GM19452 (cell line): ENCODE measurements at regions not wholly inside any gene's neighbourhood (a gene's known extent, or its start where the extent isn't known, plus 50 kb on each side); places are given as distances from the start of the nearest gene placed in this dataset.
"Not testable (repeated sequence)": the region's sequence is repeated elsewhere in the genome, so short reads cannot be mapped to it uniquely, and the experiment has no call there.

Experiments
- ATAC-seq: cut with Tn5 transposase; IDR thresholded peaks from one replicate; pipeline ENCODE4 v1.9.1; 2021; ENCODE audit not compliant: unreplicated experiment

- ATAC-seq = no peak
These were observed 631.8 kb upstream of the SLC10A2 start for GRCh38 chr13:103698000-103698399.

DNA sequence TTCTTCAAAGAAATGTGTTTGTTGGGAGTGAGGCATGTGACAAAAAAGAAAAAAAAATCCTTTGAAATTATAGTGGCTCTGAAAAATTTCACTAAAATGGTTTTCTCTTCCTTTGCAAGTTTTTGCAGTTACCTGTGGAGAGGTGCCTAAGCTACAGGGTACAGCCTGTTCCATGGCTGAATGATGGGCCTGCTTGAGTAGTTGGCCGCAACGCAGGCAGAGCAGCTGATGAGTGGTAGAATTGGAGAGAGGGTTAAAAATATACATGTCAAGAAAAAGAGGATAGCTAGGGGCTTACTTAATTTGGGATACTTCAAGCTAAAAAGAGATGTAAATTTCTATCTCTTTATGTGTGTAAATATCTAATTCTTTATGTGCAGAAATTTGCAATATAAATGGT lies 629.1 kb upstream of the SLC10A2 start:
- ATAC-seq = no peak

DNA sequence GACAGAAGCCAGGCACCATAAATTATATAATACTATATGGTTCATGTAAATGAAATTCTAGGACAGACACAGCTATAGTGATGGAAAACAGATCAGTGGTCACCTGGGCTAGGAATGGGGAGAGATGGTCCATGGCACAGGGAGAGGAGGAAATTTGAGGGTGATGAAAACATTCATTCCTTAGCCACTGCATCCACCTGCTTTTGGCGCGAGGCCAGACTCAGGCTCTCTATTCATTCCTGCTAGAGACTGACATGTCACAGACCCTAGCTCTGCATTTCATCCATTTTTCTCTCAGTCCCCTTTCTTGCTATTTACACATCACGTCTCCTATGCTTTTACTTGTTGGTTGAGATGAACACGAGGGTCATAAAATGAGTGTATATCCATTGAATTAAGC lies 628.3 kb upstream of the SLC10A2 start:
- ATAC-seq = no peak

- ATAC-seq = no peak
These were observed 627.8 kb upstream of the SLC10A2 start for GRCh38 chr13:103694033-103694432.

- ATAC-seq = no peak
These were observed 626.2 kb upstream of the SLC10A2 start for GRCh38 chr13:103692442-103692841.

DNA sequence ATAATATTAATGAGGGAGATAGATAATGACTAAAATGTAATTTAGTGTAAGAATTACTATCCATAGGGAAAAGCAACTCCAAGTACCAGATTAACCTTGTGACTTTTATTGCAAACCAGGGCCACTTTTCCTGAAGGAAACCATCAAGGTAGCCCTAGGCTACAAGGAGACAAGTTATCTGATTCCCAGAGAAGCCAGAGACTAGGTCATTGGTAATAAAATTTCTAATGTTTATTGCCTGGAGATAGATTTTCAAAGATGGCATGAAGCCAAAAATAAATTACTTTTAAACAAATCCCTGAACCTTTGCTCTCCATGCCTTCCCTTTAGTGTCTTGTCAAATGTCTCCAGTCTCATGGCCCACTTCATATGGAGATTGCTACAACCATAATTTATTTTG lies 610.1 kb upstream of the SLC10A2 start:
- no peak for ATAC-seq

DNA sequence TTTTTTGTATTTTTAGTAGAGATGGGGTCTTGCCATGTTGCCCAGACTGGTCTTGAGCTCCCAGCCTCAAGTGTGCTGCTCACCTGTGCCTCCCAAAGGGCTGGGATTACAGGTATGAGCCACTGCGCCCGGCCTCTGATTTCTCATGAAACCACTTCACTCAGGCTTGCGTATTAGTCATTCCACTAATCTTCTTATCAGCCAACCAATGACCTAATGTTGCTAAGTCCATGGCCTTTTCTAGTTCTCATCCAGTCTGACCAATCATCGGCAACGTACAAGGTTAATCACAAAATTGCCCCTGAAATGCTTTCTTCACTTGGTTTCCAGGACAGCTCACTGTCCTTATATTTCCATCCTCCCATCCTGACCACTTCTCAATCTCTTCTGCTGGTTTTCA lies 605.3 kb upstream of the SLC10A2 start:
- ATAC-seq = no peak

GRCh38 chr13:103663996-103664395 lies 597.8 kb upstream of the SLC10A2 start:
- no peak for ATAC-seq

DNA sequence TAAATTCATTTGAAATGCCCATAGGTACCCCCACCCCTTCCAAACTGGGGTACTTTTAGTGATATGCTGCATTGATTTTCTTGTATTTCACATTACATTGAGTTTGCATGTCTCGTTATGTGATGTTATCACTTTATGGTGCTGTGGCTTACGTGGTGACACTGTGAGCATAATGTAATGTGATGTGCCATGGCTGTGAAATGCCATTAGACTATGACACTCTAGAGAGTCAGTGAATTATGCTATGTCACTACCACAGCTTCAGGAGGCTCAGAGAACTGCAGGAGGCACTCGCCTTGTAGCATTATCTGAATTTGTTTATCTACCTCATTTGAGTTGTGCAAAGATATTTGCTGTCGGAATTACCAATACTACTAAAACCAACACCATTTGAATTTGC lies 590.1 kb upstream of the SLC10A2 start:
- no peak for ATAC-seq

GRCh38 chr13:103640606-103641005 lies 574.4 kb upstream of the SLC10A2 start:
- ATAC-seq = no peak

- ATAC-seq = no peak
These were observed 573.1 kb upstream of the SLC10A2 start for GRCh38 chr13:103639326-103639725.

DNA sequence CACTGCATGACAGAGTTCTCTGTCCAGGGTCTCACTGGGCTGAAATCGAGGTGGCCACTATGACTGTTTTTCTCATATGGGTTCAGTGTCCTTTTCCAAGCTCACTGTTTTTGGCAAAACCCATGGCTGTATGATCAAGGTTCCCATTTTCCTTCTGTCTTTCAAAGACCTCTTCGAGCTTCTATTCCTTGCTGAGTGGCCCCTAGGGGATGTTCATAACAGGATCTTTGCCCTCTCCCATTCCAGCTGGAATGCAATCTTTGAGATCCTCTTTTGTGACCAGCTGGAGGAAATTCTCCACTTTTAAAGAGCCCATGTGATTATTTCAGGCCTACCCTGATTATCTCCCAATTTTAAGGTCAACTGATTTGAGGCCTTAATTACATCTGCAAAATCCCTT lies 572.5 kb upstream of the SLC10A2 start:
- ATAC-seq = no peak

GRCh38 chr13:103634066-103634465 lies 567.8 kb upstream of the SLC10A2 start:
- ATAC-seq = no peak

- no peak for ATAC-seq
These were observed 559.0 kb upstream of the SLC10A2 start for GRCh38 chr13:103625194-103625593.

DNA sequence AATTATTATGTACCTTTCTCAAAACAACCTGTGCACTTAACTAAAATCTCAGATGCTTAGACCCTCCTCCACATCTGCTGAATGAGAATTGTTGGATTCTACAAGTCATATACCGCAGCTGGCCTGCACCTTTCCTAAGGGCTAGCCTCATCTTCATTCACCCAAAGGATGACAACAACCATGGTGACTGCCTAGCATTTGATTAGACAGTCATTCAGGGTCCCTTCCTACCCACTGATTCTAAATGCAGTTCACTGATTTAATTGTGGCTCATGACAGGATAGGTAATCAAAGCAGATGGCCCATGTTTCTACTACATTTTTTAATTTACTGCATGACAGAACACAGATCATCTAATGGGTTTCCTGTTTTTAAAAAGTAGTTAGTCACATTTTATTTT lies 551.9 kb upstream of the SLC10A2 start:
- ATAC-seq = no peak

DNA sequence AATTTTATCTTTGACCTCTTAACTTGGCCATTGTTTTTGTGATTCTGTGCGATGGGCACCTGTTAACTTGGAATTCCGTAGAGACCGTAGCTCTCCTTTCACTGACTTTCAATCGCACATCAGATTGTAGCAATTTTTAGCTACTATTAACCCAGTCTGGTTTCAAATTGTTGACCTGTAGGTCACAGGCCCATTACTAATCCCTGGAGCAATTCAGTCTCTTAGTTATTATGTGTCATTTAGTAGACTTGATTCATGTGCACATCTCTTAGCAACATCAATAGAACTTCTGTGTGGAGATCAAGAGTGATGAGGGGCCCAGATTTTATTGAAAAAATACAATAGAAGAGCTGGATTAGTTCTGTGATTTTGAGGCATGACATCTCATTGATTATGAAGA lies 549.6 kb upstream of the SLC10A2 start:
- ATAC-seq = no peak

- no peak for ATAC-seq
These were observed 548.5 kb upstream of the SLC10A2 start for GRCh38 chr13:103614761-103615160.

GRCh38 chr13:103607995-103608394 lies 541.8 kb upstream of the SLC10A2 start:
- ATAC-seq = peak; percentile 85

- ATAC-seq = no peak
These were observed 539.5 kb upstream of the SLC10A2 start for GRCh38 chr13:103605546-103606326.

DNA sequence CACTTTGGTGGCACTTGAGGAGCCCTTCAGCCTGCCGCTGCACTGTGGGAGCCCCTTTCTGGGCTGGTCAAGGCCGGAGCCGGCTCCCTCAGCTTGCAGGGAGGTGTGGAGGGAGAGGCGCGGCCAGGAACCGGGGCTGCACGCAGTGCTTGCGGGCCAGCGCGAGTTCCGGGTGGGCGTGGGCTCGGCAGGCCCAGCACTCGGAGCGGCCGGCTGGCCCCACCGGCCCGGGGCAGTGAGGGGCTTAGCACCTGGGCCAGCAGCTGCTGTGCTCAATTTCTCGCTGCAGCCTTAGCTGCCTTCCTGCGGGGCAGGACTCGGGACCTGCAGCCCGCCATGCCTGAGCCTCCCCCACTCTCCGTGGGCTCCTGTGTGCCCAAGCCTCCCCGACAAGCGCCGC lies 533.7 kb upstream of the SLC10A2 start:
- ATAC-seq = not testable (repeated sequence)

- ATAC-seq = no peak
These were observed 532.5 kb upstream of the SLC10A2 start for GRCh38 chr13:103598671-103599070.

DNA sequence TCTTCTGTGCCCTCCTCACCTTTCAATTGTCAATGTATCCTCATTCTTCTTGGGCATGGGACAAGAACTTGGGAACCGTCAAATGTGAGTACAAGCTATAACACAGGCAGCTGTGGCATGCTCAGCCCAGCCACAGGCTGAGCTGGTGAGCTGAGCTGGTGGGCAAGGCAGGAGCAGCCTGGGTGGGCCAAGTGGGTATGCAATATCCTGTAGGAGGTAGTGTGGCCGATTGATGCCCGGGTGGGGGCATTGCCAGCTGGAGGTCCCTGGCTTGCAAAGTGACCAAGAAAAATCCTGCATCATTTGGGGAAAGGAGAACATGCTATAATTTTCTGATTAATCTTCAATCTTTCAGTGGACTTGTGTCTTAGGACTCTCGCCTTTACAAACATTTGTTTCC lies 507.2 kb upstream of the SLC10A2 start:
- ATAC-seq = no peak

GRCh38 chr13:103568314-103568713 lies 502.1 kb upstream of the SLC10A2 start:
- no peak for ATAC-seq
